WTC11 (cell line): ENCODE measurements at regions not wholly inside any gene's neighbourhood (a gene's known extent, or its start where the extent isn't known, plus 50 kb on each side); places are given as distances from the start of the nearest gene placed in this dataset.

Source experiments
- ATAC-seq: fragments of 200-7000 bp; cut with Tn5 transposase; 2 replicates; pipeline ENCODE4 v1.10.0; 2021; ENCODE audit warnings: mild to moderate bottlenecking, moderate library complexity
- CTCF ChIA-PET: fragments of 300-600 bp; sonication (Branson Sonifier 250); formaldehyde crosslinking; loops from one replicate; lab custom pipeline; 2021; ENCODE audit warnings: antibody characterized with exemption; lab: Charles Lee
- POLR2A ChIA-PET: fragments of 350-600 bp; sonication (Branson Sonifier 250); formaldehyde crosslinking; loops from one replicate; lab custom pipeline; 2021; ENCODE audit warnings: antibody characterized with exemption; lab: Charles Lee
- DNase-seq: peaks from one replicate; pipeline ENCODE4 v3.0.0; 2021; ENCODE audit warnings: low spot score
- H3K27ac Mint-ChIP-seq: 2 replicates; pipeline ENCODE4 v1.8.0; 2021; ENCODE audit warnings: mixed read lengths
- H3K27me3 Mint-ChIP-seq: 2 replicates; pipeline ENCODE4 v1.8.0; 2021; ENCODE audit warnings: low read depth, mild to moderate bottlenecking, moderate library complexity, mixed read lengths
- H3K36me3 Mint-ChIP-seq: 2 replicates; pipeline ENCODE4 v1.8.0; 2021; ENCODE audit warnings: mixed read lengths
- H3K4me1 Mint-ChIP-seq: 2 replicates; pipeline ENCODE4 v1.8.0; 2022; ENCODE audit warnings: mixed read lengths
- H3K4me3 Mint-ChIP-seq: 2 replicates; pipeline ENCODE4 v1.8.0; 2021; ENCODE audit warnings: mild to moderate bottlenecking, moderate library complexity, mixed read lengths
- H3K9me3 Mint-ChIP-seq: 2 replicates; pipeline ENCODE4 v1.8.0; 2021; ENCODE audit warnings: mixed read lengths
- ARID4B ChIP-seq: sonication (generic); formaldehyde crosslinking; IDR thresholded peaks from 2 replicates; pipeline ENCODE4 v1.8.0; 2023; ENCODE audit warnings: missing genetic modification reagents, mild to moderate bottlenecking, borderline replicate concordance
- ATF3 ChIP-seq: sonication (generic); formaldehyde crosslinking; conservative IDR thresholded peaks from 2 replicates; pipeline ENCODE4 v1.8.1; 2022; ENCODE audit warnings: mild to moderate bottlenecking, missing genetic modification reagents
- CBFB ChIP-seq: sonication (generic); formaldehyde crosslinking; IDR thresholded peaks from 2 replicates; pipeline ENCODE4 v1.8.1; 2022; ENCODE audit warnings: mild to moderate bottlenecking, low read depth, missing genetic modification reagents
- E2F4 ChIP-seq: sonication (generic); formaldehyde crosslinking; IDR thresholded peaks from 2 replicates; pipeline ENCODE4 v1.8.1; 2022; ENCODE audit warnings: low read depth, mild to moderate bottlenecking, moderate library complexity, missing genetic modification reagents, borderline replicate concordance
- ELF4 ChIP-seq: sonication (generic); formaldehyde crosslinking; IDR thresholded peaks from 2 replicates; pipeline ENCODE4 v1.8.1; 2022; ENCODE audit warnings: low read depth, mild to moderate bottlenecking, moderate library complexity, missing genetic modification reagents
- EMX1 ChIP-seq: fragments of 250-450 bp; sonication (Bioruptor Pico); IDR thresholded peaks from 2 replicates; pipeline ENCODE4 v1.8.0; 2021; ENCODE audit warnings: mild to moderate bottlenecking
- FOXJ3 ChIP-seq: sonication (generic); formaldehyde crosslinking; IDR thresholded peaks from 2 replicates; pipeline ENCODE4 v1.9.0; 2021; ENCODE audit warnings: missing genetic modification reagents, mild to moderate bottlenecking, borderline replicate concordance
- GABPB1 ChIP-seq: sonication (generic); formaldehyde crosslinking; IDR thresholded peaks from 2 replicates; pipeline ENCODE4 v1.8.1; 2023; ENCODE audit warnings: mild to moderate bottlenecking, missing genetic modification reagents
- GRHL2 ChIP-seq: fragments of 250-450 bp; sonication (Bioruptor Pico); IDR thresholded peaks from 2 replicates; pipeline ENCODE4 v1.8.0; 2022; ENCODE audit warnings: mild to moderate bottlenecking, moderate library complexity; ENCODE audit not compliant: insufficient replicate concordance, severe bottlenecking
- OVOL2 ChIP-seq: fragments of 250-450 bp; sonication (Bioruptor Pico); IDR thresholded peaks from 2 replicates; pipeline ENCODE4 v1.9.0; 2021; ENCODE audit warnings: mild to moderate bottlenecking, borderline replicate concordance
- PRDM15 ChIP-seq: sonication (generic); formaldehyde crosslinking; IDR thresholded peaks from 2 replicates; pipeline ENCODE4 v1.8.0; 2022; ENCODE audit warnings: missing genetic modification reagents
- PRRX2 ChIP-seq: fragments of 250-450 bp; sonication (Bioruptor Pico); IDR thresholded peaks from 2 replicates; pipeline ENCODE4 v1.8.0; 2021; ENCODE audit warnings: mild to moderate bottlenecking
- RELA ChIP-seq: sonication (generic); formaldehyde crosslinking; IDR thresholded peaks from 2 replicates; pipeline ENCODE4 v1.8.1; 2022; ENCODE audit warnings: missing genetic modification reagents, mild to moderate bottlenecking, borderline replicate concordance
- SMAD3 ChIP-seq: sonication (generic); formaldehyde crosslinking; IDR thresholded peaks from 2 replicates; pipeline ENCODE4 v1.8.0; 2022; ENCODE audit warnings: missing genetic modification reagents, mild to moderate bottlenecking, borderline replicate concordance
- SMAD4 ChIP-seq: sonication (generic); formaldehyde crosslinking; IDR thresholded peaks from 2 replicates; pipeline ENCODE4 v1.8.0; 2022; ENCODE audit warnings: mild to moderate bottlenecking, missing genetic modification reagents
- TP53 ChIP-seq: sonication (generic); formaldehyde crosslinking; IDR thresholded peaks from 2 replicates; pipeline ENCODE4 v1.8.1; 2023; ENCODE audit warnings: mild to moderate bottlenecking, missing genetic modification reagents
- USF1 ChIP-seq: sonication (generic); formaldehyde crosslinking; IDR thresholded peaks from 2 replicates; pipeline ENCODE4 v1.8.0; 2022; ENCODE audit warnings: mild to moderate bottlenecking, missing genetic modification reagents
- ZBTB43 ChIP-seq: sonication (generic); formaldehyde crosslinking; IDR thresholded peaks from 2 replicates; pipeline ENCODE4 v1.8.1; 2023; ENCODE audit warnings: mild to moderate bottlenecking, missing genetic modification reagents
- ZMAT4 ChIP-seq: fragments of 250-450 bp; sonication (Bioruptor Pico); IDR thresholded peaks from 2 replicates; pipeline ENCODE4 v1.9.0; 2021; ENCODE audit warnings: mild to moderate bottlenecking
- ZNF138 ChIP-seq: sonication (generic); formaldehyde crosslinking; conservative IDR thresholded peaks from 2 replicates; pipeline ENCODE4 v1.8.1; 2022; ENCODE audit warnings: mild to moderate bottlenecking, moderate library complexity, missing genetic modification reagents
- ZSCAN18 ChIP-seq: fragments of 250-450 bp; sonication (Bioruptor Pico); IDR thresholded peaks from 2 replicates; pipeline ENCODE4 v2.1.2; 2022; ENCODE audit warnings: mild to moderate bottlenecking, moderate library complexity

GRCh38 chr15:70238917-70239316, 141.2 kb upstream of the TLE3 start:
- ATAC-seq = no peak
- H3K36me3 Mint-ChIP-seq = no peaks in the 10 kb centered on the region
- TF ChIP-seq ATF3 (CRISPR knock-in tag) = no peak
- no peak for TF ChIP-seq TP53 (CRISPR knock-in tag)
- no peak for TF ChIP-seq ZSCAN18 (CRISPR knock-in tag)
- no peak for TF ChIP-seq ZNF138 (CRISPR knock-in tag)
- no peak for TF ChIP-seq GABPB1
- no peak for TF ChIP-seq PRRX2 (CRISPR knock-in tag)
- TF ChIP-seq FOXJ3 (CRISPR knock-in tag) = no peak
- TF ChIP-seq SMAD3 (CRISPR knock-in tag) = no peak
- no peak for TF ChIP-seq EMX1 (CRISPR knock-in tag)
- no peak for TF ChIP-seq USF1 (CRISPR knock-in tag)
- no peak for TF ChIP-seq SMAD4 (CRISPR knock-in tag)
- no peak for TF ChIP-seq ZBTB43 (CRISPR knock-in tag)
- no peak for TF ChIP-seq RELA (CRISPR knock-in tag)
- no peak for TF ChIP-seq OVOL2 (CRISPR knock-in tag)
- TF ChIP-seq ELF4 (CRISPR knock-in tag) = no peak
- TF ChIP-seq PRDM15 (CRISPR knock-in tag) = no peak
- TF ChIP-seq GRHL2 (CRISPR knock-in tag) = no peak
- TF ChIP-seq ZMAT4 (CRISPR knock-in tag) = no peak
- TF ChIP-seq, all 79 proteins: peak for 0
- 0 out of 2 replicates have a peak, but pooled peaks cover 3% of the 10 kb centered on the region for H3K4me1 Mint-ChIP-seq
- no peak overlapping the region for H3K27ac Mint-ChIP-seq
- no peaks in the 10 kb centered on the region; the same call in 1 of the 2 replicates for H3K27me3 Mint-ChIP-seq
- CTCF ChIA-PET = no interaction called here
- DNase-seq = no peak
- H3K9me3 Mint-ChIP-seq = no peaks in the 10 kb centered on the region
- H3K4me3 Mint-ChIP-seq = no peak overlapping the region
- POLR2A ChIA-PET = no interaction called here

- Mint-ChIP-seq H3K27me3 (no peaks in the 10 kb centered on the region; the same call in 1 of the 2 replicates), H3K9me3 (peaks cover 6% of the 10 kb centered on the region), H3K27ac (no peak overlapping the region), H3K4me3 (no peak overlapping the region), H3K36me3 (peaks cover 5% of the 10 kb centered on the region), H3K4me1 (no peaks in the 10 kb centered on the region)
- POLR2A ChIA-PET = no interaction called here
- no peak for ATAC-seq
- CTCF ChIA-PET = no interaction called here
- DNase-seq = no peak
- no peak for TF ChIP-seq CBFB
- no peak for TF ChIP-seq ARID4B
- no peak for TF ChIP-seq ATF3 (CRISPR knock-in tag)
- no peak for TF ChIP-seq E2F4 (CRISPR knock-in tag)
These were observed 139.9 kb upstream of the TLE3 start for GRCh38 chr15:70237626-70238025.
